ENCODE measurements at regions not wholly inside any gene's neighbourhood (a gene's known extent, or its start where the extent isn't known, plus 50 kb on each side); places are given as distances from the start of the nearest gene placed in this dataset.
A peak's percentile ranks its signal among the peaks of the same experiment; 100 is the strongest.

GRCh38 chr5:145637396-145637795 lies 197.7 kb downstream of the PRELID2 start:
- intact Hi-C loops (cut with micrococcal nuclease) = no loop called here
- Histone ChIP-seq H3K4me2 (ENCODE audit: low read depth, low read length) (no peak overlapping the region), H2BK120ac (ENCODE audit: low read depth, low read length) (no peak overlapping the region), H3K14ac (replicated peaks; ENCODE audit: low read depth, low read length) (no peak overlapping the region), H2BK15ac (ENCODE audit: low read depth, low read length) (no peak overlapping the region), H3K36me3 (ENCODE audit: control insufficient read depth, insufficient read depth, low read length) (no peaks in the 10 kb centered on the region), H4K91ac (ENCODE audit: insufficient read depth, low read depth, low read length) (no peak overlapping the region), H4K8ac (ENCODE audit: low read depth in 2 of 2, low read length in 2 of 2) (no peak overlapping the region), H3K56ac (ENCODE audit: extremely low read depth, insufficient read depth, low read length) (no peak overlapping the region), H3K9me1 (ENCODE audit: insufficient read depth, low read length) (0 out of 2 replicates have a peak, but pooled peaks cover 3% of the 10 kb centered on the region), H2AFZ (replicated peaks; ENCODE audit: low read length, poor library complexity) (no peak overlapping the region), H3K4me3 (ENCODE audit: insufficient read depth, low read depth, low read length) (no peak overlapping the region), H4K20me1 (ENCODE audit: insufficient read depth, low read length) (no peaks in the 10 kb centered on the region), H3K4ac (ENCODE audit: low read depth, low read length) (no peak overlapping the region), H2BK5ac (ENCODE audit: low read depth, low read length, poor library complexity, severe bottlenecking) (no peak overlapping the region), H2AK5ac (ENCODE audit: low read depth, low read length) (no peak overlapping the region), H3K23ac (ENCODE audit: low read depth, low read length) (no peak overlapping the region), H3K9ac (ENCODE audit: low read depth, low read length) (no peak overlapping the region), H4K5ac (ENCODE audit: low read depth, low read length) (no peak overlapping the region), H3K79me1 (ENCODE audit: low read depth in 1 of 2, low read length in 2 of 2) (no peaks in the 10 kb centered on the region), H3K9me3 (ENCODE audit: control insufficient read depth, insufficient read depth, low read length) (no peaks in the 10 kb centered on the region), H2AK9ac (replicated peaks; ENCODE audit: low read depth, low read length, poor library complexity) (no peak overlapping the region), H3K4me1 (ENCODE audit: control insufficient read depth, insufficient read depth, low read length) (no peaks in the 10 kb centered on the region), H3K27me3 (ENCODE audit: control insufficient read depth, insufficient read depth, low read length) (no peaks in the 10 kb centered on the region), H3K27ac (ENCODE audit: insufficient read depth, low read length) (no peak overlapping the region), H3K18ac (ENCODE audit: low read depth, low read length) (no peak overlapping the region), H2BK20ac (ENCODE audit: low read depth, low read length) (no peak overlapping the region)
- no peak for TF ChIP-seq FOS (IDR thresholded peaks at IDR 0.05; ENCODE audit: low read depth, low read length)
- TF ChIP-seq ELK1 (IDR thresholded peaks at IDR 0.05; ENCODE audit: borderline replicate concordance, low read depth, low read length) = no peak
- peak; percentile 24; the same call in 1 of the 2 replicates for TF ChIP-seq BHLHE40 (IDR thresholded peaks at IDR 0.05; ENCODE audit: low read depth, low read length)
- ChIA-PET CTCF (no interaction called here), POLR2A (ENCODE audit: unreplicated experiment) (no interaction called here)
- peak; percentile 45 for DNase-seq
- no TSS peak for BruUV-seq (replicated peaks)
- dilution Hi-C loops (cut with HindIII; ENCODE audit: low sequenced_read_pairs, unreplicated experiment) = no loop called here
- ATAC-seq (ENCODE audit: low read depth) = no peak
- in situ Hi-C loops (cut with MboI; ENCODE audit: low sequenced_read_pairs) = no loop called here

All from IMR-90 (cell line).